Skin of body (tissue), 2 donors: ENCODE measurements at regions not wholly inside any gene's neighbourhood (a gene's known extent, or its start where the extent isn't known, plus 50 kb on each side); places are given as distances from the start of the nearest gene placed in this dataset. TPM values are rescaled to one million over a fixed set of nuclear protein-coding genes. Genes with fewer than 3 reads are reported as not detected.
"Not testable (repeated sequence)": the region's sequence is repeated elsewhere in the genome, so short reads cannot be mapped to it uniquely, and the experiment has no call there.

ENCODE experiments used
- DNase-seq: peaks from one replicate; lab custom pipeline; 2025; lab: John Stamatoyannopoulos, UW
- small RNA-seq: library from RNA; depleted of rRNA; stranded (forward); fragments of <200 nt; gene quantifications from one replicate; pipeline ENCODE3, GENCODE V24; 2014; ENCODE audit warnings: low replicate concordance

GRCh38 chr12:47307680-47308399, 228.1 kb upstream of the AMIGO2 start:
- no peak for DNase-seq

GRCh38 chr12:47306773-47307679, 227.3 kb upstream of the AMIGO2 start:
- DNase-seq = not testable (repeated sequence)

DNA sequence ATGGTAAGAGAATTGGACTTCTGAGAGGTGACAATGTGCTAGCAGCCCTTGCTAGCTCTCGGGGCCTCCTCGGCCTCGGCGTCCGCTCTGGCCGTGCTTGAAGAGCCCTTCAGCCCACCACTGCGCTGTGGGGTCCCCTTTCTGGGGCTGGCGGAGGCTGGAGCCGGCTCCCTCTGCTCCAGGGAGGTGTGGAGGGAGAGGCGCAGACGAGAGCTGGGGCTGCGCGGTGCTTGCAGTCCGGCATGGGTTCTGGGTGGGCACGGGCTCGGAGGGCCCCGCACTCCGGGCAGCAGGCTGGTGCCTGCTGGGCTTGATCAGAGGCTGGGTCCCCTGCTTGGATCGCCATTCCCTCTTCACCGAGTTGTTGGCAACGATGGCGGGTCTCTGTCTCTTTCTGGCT, 226.4 kb upstream of the AMIGO2 start:
- DNase-seq = no peak

- DNase-seq = no peak
These were observed 225.7 kb upstream of the AMIGO2 start for GRCh38 chr12:47305464-47305863.

DNA sequence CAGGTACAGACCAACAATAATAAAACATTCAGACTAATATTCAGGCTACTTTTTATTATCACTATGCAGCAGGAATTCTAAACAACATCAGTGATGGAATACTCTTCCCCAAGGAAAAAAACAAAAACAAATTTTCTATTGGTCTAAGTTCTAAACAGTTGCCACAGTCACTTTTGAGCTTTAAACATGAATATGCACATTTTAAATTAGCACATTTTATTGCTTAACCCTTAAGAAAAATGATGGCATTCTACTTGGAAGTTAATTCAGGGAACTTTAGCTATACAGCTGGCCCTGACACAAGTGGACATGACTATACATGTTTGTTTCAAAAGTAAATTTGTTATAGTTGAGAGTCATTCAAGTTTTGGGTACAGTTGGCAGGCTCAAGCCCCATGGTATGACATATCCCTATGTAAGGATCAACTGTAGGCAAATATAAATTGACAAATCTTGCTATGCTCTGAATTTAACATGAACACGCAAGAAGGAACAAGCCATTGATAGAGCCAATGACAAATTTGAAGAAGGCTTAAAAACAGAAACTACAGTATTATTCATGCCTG, 224.3 kb upstream of the AMIGO2 start:
- DNase-seq = no peak

- no peak for DNase-seq
These were observed 223.4 kb upstream of the AMIGO2 start for GRCh38 chr12:47303207-47303606.

DNA sequence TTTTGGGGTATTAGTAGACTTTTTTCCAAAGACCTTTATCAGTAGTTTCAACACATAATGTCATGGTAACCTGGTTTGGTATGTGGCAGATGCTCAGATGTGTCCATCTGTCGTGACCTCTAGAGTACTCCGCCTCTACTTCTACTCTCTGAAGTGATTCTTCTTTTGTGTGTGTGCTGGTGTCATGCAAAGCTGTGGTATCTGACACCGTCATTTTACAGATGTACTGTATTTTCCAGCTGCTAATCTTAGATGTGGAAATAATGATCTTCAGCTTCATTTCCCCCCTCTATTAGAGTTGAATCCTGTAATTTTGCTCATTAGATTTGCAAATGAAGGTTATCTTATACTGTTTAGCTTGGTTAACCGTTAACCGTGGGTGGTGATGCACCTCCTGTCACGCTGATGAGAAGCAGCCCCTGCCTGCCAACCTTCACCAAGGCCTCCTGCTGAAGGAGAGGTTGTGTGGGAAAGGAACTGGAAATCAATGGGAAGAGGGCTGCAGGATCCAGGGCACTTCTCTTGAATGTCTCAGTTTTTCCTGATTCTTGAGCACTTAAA, 222.4 kb upstream of the AMIGO2 start:
- DNase-seq = no peak

DNA sequence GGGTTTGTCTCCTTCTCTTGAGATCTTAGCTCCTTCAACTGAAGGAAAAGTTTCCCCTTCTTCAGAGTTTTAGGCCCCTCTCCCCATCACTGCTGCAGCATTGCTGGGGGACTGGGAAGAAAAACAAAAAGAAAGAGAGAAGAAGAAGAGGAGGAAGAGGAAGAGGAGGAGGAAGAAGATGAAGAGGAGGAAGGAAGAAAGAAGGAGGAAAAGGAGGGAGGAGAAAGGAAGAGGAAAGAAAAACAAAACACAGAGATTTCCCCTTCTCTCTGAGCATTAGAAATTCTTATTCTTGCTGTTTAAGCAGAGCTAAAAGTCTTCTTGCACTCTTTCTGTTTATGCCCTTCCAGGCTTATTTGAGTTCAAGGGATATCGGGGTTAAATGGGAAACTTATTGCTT, 219.8 kb upstream of the AMIGO2 start:
- no peak for DNase-seq

- DNase-seq = no peak
These were observed 218.2 kb upstream of the AMIGO2 start for GRCh38 chr12:47297993-47298392.

GRCh38 chr12:47296828-47297227, 217.1 kb upstream of the AMIGO2 start:
- no peak for DNase-seq

DNA sequence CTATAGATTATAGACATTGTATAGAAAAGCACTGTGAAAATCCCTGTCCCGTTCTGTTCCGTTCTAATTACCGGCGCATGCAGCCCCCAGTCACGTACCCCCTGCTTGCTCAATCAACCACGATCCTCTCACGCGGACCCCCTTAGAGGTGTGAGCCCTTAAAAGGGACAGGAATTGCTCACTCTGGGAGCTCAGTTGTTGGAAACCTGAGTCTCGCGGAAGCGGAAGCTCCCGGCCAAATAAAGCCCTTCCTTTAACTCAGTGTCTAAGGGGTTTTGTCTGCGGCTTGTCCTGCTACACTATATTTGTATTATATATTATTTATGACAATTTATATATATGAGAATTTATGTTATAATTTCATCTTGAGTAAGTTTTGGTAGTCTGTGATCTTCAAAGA, 213.6 kb upstream of the AMIGO2 start:
- no peak for DNase-seq

DNA sequence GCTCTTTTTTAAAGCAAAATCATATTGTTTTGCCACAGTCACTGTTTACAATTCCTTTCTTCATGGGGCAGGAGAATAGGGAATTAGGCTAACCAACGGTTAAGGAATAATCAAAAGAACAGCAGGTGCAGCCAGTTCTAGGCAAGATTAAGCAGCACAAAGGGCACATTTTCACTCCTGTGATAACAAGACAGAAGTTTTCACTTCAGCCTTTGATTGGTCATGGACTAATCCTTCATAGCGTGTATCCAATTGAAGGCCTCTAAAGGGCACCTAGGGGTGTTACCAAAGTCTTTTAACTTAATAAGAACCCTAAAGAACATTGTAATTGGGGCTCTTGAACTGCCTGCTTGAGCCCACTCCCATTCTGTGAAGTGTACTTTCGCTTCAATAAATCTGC, 206.9 kb upstream of the AMIGO2 start:
- DNase-seq = no peak

Small RNAs in the stretch of these regions (small RNA-seq; reads per million reads assigned to genes)
- gene AC004486.1 = not detected
- gene MIR4494 = not detected
- gene RF00264 = not detected
